OCI-LY3 (cell line): ENCODE measurements at regions not wholly inside any gene's neighbourhood (a gene's known extent, or its start where the extent isn't known, plus 50 kb on each side); places are given as distances from the start of the nearest gene placed in this dataset.

Experiments used
- EZH2phosphoT487 ChIP-seq: fragments of 200-600 bp; shearing (Covaris generic); IDR thresholded peaks from 2 replicates; pipeline ENCODE4 v1.6.1; 2018; ENCODE audit warnings: antibody characterized with exemption, mixed run types, low read depth
- TF ChIP-seq, protein P1 (sequence below): fragments of 200-600, 300-600 bp; sonication (generic); IDR thresholded peaks from 2 replicates; pipeline ENCODE4 v1.5.1; 2014; ENCODE audit warnings: antibody characterized with exemption, low read length, low read depth

- no peak for TF ChIP-seq EZH2phosphoT487
- TF ChIP-seq, protein P1, sequence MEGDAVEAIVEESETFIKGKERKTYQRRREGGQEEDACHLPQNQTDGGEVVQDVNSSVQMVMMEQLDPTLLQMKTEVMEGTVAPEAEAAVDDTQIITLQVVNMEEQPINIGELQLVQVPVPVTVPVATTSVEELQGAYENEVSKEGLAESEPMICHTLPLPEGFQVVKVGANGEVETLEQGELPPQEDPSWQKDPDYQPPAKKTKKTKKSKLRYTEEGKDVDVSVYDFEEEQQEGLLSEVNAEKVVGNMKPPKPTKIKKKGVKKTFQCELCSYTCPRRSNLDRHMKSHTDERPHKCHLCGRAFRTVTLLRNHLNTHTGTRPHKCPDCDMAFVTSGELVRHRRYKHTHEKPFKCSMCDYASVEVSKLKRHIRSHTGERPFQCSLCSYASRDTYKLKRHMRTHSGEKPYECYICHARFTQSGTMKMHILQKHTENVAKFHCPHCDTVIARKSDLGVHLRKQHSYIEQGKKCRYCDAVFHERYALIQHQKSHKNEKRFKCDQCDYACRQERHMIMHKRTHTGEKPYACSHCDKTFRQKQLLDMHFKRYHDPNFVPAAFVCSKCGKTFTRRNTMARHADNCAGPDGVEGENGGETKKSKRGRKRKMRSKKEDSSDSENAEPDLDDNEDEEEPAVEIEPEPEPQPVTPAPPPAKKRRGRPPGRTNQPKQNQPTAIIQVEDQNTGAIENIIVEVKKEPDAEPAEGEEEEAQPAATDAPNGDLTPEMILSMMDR, result no peak
Observed at GRCh38 chr21:19076031-19076430, 672.4 kb upstream of the TMPRSS15 start.
